HG03159 (cell line): ENCODE measurements at regions not wholly inside any gene's neighbourhood (a gene's known extent, or its start where the extent isn't known, plus 50 kb on each side); places are given as distances from the start of the nearest gene placed in this dataset.

Experiments used
- ATAC-seq: cut with Tn5 transposase; IDR thresholded peaks from one replicate; pipeline ENCODE4 v1.9.1; 2021; ENCODE audit warnings: mild to moderate bottlenecking, moderate library complexity; ENCODE audit not compliant: unreplicated experiment

DNA sequence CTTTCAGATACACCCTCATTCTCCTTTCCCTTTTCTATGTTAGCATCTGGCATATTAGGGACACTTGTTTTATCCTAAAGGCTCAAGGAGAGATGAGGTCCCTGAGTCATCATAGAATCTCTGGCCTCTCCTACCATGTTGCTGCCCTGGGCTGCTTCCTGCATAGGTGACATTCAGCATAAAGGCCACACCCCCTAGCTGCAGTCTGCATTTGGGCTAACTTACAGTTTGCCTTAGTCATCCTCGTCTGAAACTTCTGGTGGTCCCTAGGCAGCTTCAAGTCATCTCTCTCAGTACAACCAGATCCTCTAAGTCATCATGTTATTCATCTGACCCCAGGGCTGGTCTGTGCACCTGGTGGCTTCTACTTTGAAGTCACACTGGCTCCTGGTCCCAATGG lies 982.7 kb upstream of the NR2F2 start:
- ATAC-seq: no peak

DNA sequence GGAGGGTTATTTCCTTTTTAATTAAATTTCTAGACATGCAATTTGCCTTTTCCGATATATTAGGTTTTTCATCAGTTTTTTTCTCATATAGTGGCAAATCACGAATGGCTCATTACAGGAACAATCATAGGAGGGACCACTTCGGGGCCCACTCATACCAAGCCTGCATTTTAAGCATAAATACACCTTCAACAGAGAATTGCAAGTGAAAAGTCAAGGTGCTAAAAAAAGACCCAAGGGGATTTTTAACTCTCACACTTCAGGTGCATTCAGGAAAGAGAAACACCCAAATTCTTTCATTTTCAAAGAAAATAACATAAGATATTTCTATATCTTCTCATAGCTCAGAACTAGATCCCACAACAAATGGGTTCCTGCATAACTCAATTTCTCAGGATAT lies 979.6 kb upstream of the NR2F2 start:
- no peak for ATAC-seq

DNA sequence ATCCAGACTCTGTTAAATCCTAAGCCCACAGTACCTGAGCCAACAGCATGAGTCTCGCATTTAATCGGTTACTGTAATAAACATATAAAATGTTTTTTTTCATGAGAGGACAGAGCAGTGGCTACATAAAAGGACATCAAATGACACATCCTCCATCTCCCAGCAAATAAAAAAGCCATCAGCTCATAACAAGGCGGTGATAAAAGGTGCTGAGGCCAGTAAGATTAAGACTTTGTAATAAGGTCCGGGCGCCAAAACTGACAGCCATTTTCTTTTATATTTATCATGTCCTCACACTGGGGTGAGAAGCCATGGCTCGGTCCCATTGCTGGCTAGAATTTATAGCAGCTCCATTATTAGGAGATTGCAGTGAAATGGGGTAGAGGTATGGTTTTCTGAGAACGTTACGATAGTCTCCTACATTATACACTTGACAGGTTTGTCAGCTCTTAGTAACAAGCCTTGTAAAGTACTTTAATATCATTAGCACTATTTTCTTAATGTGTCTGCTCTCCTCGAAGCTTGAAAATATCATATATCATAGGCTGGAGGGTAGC lies 977.8 kb upstream of the NR2F2 start:
- no peak for ATAC-seq

DNA sequence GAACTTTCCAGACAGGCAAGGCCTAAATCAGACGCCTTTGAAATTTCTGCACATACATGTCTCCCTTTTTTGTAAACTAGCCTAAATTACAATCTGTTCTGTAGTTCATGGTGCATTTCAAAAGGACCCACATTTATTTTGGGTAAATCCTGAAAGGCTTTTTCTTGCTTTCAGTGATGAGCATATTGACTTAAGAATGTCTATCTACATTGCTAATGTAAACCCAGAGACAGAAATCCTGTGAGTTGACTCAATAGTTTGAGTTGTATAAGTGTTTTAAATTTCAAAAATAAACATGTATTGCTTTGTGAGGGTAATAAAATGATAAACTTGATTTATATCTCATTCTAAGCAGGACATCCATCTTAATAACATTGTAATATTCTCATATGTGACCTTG lies 977.0 kb upstream of the NR2F2 start:
- no peak for ATAC-seq

DNA sequence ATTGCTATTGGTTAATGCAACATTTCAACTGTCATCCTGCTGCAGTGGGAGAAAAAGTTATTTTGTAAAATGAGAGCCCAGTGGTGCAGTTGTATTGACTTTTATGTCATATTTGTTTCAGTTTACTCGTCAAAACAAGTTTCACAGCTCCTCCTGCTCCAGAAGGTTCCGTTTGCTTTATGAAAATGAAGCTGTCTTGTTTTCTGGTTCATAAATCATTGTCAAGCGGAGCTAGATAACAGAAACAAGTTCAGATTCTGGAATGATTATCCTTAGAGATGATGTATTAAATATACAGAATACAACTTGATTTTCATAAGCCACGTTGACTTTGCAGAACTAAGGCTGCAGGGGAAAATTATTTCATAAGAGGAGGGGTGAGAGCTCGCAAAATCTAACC lies 970.5 kb upstream of the NR2F2 start:
- no peak for ATAC-seq

DNA sequence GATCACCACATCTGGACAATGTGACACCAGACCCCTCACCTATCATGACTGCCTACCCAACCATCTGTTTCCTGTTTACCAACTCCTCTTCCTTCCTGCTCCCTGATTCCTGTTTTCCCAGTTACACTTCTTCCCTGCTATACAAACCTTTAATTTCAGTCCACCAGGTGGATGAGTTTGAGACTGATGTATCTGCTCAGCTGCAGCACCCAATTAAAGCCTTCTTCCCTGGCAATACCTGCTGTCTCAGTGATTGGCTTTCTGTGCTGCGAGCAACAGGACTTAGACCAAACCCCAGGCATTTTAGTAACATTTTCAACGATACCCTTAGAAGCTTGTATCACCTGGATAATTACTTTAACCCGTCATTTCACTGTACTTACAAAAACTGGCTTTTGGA lies 968.2 kb upstream of the NR2F2 start:
- ATAC-seq: no peak

DNA sequence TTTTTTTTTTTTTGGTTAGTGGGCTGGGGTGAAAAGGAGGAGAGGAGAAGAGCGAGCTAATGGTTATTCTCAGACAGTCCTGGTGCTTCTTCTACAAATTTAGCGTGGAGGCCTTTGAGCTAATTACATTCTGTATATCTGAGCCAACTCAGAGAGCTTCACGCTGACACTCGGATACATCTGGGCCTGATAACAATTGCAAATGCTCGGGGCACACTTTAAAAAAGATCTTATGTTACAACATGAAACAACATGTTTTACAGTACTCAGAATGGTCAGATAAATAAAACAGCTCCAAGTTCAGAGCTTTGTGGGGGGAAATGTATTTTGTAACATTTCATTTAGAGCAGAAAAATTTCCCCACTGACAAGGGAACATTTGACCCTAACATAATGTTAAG lies 966.9 kb upstream of the NR2F2 start:
- no peak for ATAC-seq

DNA sequence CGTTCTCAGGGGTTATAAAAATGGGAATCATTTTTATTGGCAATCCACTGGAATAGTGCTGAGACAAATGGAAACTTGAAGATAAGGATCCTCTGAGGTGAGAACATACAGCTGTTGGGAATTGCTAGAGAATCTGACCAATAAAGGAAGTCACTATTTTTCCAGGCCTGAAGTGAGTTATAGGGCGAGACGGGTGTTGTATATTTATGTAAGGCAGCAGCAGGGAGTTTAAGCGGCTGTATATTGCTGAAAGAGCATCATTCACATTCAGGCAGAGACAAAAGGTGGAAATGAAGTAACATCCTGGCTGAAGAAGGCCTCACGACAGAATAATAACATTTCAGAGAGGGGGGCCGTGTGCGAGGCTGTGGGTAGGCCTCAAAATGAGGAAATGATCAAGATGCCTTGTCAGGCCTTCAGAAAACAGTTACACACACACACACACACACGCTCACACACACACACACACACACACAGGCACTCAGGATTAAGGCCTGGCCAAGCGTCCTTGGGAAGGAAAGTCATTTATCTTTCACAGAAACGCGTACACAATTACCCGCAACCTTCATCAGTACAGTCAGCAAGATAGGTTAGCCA lies 964.9 kb upstream of the NR2F2 start:
- ATAC-seq: no peak

DNA sequence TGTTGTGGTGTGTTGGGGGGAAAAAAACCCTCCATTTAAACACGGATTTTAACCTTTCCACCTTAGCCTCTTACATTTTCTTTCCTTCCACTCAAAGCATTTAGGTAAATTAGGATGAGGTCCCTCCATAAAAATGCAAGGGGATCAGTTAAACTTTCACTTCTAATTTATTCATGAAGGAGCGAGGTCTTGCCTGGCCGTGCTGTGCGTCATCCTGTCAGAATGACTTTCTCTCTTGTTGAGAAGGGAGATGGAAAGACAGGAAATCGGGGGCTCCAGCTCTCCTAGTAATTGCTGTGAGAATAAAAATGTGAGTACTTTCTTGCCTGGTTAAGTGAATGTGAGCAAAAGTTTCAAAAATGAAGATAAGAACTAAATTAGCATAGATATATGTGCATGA lies 962.3 kb upstream of the NR2F2 start:
- ATAC-seq: no peak

DNA sequence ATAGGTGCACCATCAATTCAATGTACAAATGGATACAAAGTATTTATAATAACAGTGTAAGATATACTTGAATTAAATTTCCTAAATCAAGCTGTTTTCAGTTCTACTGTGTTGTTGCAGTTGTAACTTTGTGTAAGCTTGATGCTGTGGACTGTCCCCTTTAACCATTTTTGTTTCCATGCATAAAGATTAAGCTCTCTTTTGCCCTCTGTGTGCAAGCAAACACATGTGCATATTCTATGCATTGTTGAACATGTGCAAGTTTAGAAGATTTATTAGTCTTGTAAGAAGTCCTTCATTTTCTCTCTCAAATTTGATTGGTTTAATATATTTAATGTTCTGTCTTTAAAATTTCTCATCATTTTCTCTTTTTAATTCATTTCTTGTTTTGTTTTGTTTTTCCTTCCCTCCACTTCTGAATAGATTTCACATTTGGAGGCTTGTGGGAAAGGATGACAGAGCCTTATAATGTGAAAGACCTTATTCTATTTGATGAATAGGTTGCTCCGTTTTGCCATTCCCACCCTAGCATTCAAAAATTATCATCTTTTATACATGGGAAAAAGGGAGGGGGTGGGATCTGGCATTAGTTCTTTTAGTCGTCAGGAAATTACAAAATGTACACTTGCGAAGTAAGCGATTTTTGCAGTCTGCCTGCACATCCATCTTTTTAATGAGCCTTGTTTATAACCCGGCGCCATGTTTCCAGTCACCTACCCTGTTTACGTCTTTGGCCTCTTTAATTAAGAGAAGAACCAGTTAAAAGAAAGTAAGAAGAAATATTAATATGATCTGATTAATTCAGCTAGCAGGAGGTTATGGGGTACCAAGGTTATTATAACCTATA lies 961.5 kb upstream of the NR2F2 start:
- ATAC-seq: no peak

DNA sequence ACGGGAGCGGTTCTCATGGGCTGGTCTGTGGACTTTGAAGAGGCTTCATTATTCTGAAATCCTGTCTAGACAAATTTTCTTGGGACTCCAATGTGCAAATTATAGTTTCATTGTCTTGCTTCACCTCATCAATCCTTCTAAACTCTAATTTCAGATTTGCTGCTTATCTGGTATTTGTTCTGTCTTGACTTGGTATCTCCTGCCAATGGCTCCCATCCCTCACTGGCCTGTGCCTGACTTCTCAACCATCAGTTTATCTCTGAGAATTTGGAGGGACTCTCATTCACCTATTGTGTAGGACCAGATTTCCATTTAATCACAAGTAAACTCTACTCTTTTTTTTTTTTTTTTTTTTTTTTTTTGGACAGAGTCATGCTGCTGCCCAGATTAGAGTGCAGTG lies 960.2 kb upstream of the NR2F2 start:
- no peak for ATAC-seq

DNA sequence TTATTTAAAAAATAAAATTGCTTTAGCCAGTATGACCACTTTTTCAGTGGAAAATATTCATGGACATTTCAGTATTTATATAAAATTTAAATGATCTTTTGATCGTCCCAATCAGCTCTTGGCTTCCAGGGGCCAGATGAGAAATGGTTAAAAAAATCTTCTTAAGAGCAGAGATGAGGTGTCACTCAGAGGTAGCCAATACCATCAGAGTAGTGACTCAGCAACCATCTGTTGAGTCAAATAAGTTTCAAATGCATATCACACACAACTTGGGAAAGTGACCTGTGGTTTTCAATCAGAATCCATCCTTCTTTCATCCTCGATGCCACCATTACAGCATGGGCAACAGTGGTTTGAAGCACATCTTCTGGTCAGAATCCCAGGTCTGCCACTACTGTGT lies 958.8 kb upstream of the NR2F2 start:
- ATAC-seq: no peak

DNA sequence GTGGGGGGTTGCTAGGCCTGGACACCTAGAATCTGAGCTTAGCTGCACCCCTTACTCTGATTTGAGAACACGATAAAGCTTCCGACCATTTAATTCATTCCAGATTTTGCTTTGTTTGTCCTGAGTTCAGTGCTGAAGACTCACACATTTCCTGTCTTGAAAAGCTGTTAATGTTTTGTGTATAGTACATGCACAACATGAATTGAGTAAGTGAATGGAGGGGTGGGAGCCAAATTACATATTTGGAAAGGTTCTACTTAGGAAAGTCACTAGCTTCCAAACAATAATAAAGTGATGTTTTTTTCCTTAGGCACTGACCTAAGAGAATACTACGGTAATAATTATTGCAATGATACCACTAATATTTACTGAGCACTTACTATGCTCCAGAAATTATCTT lies 955.2 kb upstream of the NR2F2 start:
- ATAC-seq: no peak

DNA sequence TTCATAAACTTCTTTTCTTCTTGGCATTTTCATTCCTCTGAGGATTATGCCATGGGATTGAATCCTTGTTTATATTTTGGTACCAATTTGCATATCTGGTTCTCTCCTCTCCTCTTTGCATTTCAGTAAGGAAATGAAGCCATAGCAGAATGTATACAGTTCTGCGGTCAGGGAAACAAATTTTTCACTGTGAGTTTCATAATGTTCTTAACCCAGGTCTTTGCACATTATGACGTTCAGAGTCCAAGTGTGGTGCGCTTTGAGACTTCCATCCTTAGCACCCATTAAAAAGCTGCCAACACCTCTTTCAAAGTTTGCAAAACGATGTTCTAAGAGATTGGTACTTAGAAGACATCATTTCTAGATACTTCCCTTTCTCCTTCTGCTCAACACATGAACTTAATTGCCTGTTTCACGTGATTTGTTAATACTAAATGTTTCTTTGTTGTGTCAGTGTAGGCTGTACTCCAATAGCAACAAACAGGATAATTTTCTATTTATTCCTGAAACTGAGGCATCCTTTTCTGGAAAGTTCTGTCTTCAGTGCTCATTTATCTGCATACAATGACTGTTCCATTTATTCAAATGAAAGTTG lies 953.1 kb upstream of the NR2F2 start:
- no peak for ATAC-seq

DNA sequence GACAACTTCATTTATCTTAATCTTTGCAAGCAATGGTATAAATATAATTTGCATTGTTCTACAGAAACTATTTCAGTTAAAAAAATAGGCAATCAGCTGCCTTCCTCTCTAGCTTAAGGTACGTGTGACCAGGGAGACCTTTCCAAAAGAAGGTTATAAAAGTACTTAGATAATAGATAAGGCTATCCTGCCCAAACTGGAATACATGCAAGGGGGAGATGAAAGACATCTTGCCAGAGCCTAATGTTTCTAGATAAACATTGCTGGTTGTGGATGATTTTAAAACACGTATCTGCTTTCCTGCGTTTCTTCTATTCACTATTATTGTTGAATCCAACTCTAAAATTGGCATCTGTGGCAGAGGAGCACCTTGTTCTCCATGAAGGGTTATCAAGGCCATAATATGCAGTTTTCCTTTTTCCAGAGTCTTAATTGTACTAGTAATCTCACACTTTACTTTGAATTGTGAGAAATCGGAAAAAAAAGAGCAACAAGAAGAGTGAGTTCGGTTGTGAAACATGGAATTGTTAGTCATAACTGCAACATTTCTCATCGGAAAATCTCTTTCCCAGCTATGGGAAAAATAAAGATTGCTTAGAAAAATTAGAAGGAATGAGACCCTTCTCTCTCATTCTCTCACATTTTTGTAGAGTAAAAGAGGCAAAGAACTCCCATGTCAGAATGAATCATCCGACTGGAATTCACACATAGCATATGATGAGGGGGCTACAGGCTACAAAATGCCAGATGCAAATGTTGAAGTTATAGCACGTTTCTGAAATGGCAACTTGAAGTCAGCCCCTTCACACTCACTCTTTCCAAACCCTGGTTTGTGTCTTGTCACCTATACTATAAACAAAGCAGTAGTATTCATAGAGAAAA lies 936.1 kb upstream of the NR2F2 start:
- ATAC-seq: no peak

DNA sequence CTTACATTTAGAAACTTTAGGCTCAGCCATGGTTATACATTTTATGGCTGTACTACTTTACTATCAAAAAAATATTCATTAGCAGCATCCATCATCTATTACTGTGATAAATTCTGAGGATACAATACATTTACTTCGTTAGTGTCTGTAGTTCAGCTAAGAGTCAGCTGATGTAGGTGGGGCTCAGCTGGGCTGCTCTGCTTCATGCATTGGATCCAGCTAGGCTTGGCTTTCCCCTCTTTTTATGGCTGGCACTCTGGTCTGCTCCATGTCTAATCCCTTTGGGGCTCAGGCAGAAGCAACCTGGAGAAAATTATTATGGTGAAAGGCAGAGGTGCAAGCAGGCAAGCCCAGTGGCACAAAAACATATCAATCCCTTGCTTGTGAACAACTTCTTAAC lies 930.1 kb upstream of the NR2F2 start:
- no peak for ATAC-seq

DNA sequence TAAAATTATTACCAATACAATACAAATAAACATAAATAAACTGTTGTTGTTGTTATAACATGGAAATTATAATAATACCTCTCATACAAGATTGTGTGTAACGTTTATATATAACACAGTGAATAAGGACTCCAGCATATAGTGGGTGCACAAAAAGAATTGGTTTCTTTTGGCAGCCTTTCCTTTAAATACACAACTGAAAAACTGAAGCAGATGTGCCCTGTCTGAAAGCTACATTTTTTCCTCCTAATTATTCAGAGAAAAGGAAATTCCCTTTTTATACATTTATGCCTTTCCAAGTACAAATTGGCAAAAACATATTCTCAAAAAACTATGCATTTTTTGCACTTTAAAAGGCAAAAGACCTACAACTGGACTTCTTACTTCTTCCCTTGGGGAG lies 928.9 kb upstream of the NR2F2 start:
- ATAC-seq: no peak

DNA sequence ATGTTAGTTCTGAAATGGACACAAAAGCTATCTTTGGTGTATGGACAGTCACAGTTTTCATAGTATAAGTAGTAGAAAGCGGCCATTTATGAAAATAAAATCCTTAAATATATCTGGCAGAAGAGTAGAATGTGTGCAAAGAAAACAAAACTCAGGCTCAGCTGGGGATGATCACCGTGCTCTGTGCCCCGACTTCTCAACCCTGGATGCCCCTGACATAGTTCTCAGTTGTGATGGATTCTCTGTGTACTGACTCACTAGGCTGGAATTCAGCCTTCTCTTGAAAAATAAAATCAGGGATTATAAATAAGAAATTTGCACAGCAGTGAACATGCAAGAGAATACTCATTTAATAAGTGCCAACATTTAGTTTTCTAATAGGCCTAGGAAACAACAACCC lies 925.1 kb upstream of the NR2F2 start:
- ATAC-seq: no peak

DNA sequence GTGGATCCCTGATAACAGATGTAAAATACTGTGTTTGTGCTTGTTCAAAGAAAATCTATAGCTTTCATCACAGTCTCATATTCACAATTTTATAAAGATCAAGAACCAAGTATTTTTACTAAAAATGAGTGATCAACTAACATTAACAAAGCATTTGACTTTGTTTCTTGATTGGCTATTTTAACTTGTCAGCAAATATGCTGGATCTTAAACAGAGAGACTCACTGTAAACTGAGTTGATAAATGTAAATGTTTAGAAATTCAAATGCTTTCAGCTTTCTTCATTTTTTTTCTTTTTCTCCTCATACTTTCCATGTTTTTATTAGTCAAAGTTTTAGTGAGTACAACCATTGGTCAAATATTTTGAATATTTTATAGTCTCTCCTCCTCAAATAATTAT lies 923.0 kb upstream of the NR2F2 start:
- no peak for ATAC-seq

DNA sequence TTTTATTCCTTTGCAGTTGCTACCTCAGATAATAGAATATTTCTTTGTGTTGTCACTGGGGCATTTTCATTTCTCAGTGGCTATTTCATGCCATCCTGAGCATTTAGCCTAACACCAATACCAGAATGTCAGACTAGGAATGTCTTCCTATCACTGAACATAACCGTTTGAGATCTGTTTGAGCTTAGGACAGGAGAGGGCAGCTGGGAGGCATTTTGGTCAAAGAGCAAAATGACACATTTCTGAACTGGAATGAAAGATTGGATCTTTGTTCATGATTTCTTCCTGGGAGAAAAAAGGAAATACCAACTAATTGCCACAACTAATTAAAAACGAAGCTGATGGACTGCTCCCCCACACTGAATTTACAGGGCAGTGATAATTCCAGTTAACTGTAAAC lies 921.3 kb upstream of the NR2F2 start:
- no peak for ATAC-seq

DNA sequence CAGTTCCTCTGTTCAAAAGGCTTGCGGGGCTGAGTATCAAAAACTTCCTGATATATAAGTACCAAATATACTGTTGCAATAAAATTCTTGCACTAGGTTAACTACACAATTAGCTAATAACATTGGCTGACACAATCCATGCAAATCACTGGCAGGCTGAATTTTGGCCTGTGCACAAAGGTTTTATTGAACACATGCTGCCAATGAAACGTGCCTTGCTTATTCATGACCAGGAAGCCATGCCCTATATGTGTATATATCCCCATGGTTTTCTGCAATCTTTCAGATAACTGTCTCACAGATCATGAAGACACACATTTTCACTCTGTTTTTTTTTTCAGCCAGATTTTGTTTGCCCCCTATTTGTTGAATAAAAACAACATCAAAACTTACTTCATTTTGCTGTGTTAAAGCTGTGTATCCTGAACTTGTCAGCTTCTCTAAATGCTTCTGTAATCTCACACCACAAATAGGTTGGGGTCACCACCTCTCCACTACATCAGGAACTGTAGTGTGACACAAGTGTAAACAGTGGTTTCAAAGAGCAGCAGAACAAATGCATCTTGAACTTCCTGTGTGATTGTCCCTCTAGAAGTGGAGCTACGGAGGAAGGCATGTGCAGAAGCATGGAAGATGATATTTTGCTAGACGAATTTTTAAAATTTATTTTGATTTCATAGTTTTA lies 920.7 kb upstream of the NR2F2 start:
- ATAC-seq: no peak
